HFF-Myc (cell line): ENCODE measurements at regions not wholly inside any gene's neighbourhood (a gene's known extent, or its start where the extent isn't known, plus 50 kb on each side); places are given as distances from the start of the nearest gene placed in this dataset.

Experiments
- DNase-seq: peaks from one replicate; pipeline ENCODE4 v3.0.0-alpha.2; 2011; ENCODE audit warnings: low read depth; ENCODE audit errors: extremely low read depth
- H3K4me3 ChIP-seq: replicated peaks from 2 replicates; pipeline ENCODE4 v1.5.1; 2011; ENCODE audit warnings: low read depth, mild to moderate bottlenecking, control low read depth, low read length
- TF ChIP-seq, protein P1 (sequence below): IDR thresholded peaks from 2 replicates; pipeline ENCODE4 v1.5.1; 2012; ENCODE audit warnings: mild to moderate bottlenecking, low read depth, low read length, control low read depth; ENCODE audit errors: missing control alignments

DNA sequence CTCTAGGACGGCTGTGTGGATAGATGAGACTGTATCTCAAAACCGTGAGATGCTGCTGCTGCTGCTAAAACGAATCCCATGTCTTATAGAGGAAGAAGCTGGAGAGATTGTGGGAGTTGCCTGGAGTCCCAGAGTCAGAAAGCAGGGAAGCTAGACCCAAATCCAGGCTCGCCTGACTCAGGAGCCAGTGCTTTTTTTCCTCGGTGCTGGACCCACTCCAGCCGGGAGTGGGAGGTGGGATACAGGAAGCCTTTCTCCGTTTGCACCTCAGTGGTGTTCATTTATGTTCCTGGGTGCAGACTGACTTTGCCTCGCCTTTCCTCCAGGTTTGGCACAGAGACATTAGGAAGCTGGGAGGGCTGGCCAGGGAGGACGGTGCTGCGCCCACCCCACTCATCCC, 150.9 kb upstream of the LINGO1 start:
- DNase-seq: no peak
- H3K4me3 ChIP-seq: no peak overlapping the region
- TF ChIP-seq, protein P1, sequence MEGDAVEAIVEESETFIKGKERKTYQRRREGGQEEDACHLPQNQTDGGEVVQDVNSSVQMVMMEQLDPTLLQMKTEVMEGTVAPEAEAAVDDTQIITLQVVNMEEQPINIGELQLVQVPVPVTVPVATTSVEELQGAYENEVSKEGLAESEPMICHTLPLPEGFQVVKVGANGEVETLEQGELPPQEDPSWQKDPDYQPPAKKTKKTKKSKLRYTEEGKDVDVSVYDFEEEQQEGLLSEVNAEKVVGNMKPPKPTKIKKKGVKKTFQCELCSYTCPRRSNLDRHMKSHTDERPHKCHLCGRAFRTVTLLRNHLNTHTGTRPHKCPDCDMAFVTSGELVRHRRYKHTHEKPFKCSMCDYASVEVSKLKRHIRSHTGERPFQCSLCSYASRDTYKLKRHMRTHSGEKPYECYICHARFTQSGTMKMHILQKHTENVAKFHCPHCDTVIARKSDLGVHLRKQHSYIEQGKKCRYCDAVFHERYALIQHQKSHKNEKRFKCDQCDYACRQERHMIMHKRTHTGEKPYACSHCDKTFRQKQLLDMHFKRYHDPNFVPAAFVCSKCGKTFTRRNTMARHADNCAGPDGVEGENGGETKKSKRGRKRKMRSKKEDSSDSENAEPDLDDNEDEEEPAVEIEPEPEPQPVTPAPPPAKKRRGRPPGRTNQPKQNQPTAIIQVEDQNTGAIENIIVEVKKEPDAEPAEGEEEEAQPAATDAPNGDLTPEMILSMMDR: no peak

DNA sequence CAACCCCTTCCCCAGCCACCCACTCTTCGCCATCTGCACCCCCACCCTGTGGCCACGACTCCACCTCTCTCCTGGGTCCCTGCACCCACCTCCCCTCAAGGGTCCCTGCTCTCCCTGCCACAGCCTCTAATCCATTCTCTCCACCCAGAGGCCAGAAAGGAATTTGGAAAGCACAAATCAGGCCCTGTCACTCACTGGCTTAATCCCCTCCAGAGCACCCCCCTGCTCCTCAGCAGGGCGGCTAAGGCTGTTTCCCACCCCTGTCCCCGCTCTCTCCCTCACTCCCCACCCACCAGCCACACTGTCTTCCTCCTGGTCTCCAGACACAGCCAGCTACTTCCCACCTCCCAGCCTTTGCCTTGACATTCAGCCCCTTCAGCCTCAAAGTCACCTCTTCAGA, 150.0 kb upstream of the LINGO1 start:
- no peak overlapping the region for H3K4me3 ChIP-seq
- no peak for DNase-seq
- TF ChIP-seq, protein P1: no peak

DNA sequence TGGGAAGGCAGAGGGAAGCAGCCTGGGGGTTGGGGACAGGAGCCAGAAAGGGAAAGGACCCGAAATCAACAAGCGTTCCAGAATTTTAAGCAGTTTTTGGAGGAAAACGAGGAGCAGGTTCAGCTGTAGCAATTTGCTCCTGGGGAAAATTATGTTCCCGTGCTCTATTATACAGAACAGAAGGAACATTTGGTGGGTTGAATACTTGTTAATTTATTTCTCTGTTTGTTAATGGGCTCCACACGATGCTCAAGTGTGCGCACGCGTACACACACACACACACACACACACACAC, 149.2 kb upstream of the LINGO1 start:
- no peak overlapping the region for H3K4me3 ChIP-seq
- DNase-seq: no peak
- TF ChIP-seq, protein P1: no peak

DNA sequence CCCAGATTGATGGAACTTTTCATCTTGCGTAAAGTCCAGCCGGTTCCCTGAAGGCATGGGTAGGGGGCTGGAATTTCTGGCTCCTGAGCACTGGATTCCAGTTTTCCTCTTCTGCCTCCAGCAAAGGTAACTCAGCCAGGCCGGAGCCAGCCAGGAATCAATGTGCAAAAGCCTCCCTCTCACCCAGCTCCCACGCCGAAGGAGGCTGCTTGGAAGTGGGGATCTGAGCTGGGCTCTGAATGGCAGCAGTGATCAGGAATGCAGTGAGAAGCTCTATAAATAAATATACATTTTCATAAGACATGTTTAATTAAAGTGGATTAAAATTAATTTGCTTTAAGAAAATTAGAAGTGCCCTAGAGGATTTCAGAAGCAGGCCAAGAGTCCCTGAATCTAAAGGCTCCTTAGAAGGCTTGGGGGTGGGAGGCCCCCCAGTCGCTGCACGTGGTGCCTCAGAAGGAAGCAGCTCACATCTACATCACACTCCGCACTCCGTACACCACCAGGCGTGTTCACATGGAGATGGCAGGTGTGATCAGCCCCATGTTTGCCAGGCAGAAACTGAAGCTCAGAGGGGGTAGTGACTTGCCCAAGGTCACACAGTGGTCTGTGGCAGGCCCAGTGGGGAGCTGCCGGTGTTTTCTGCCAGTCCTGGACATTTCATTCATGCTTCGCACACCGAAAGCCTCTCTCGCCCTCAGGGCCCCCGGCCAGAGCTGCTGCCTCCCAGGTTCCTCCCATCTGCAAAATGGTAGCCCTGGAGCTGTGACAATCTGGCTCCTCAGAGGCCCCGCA, 148.6 kb upstream of the LINGO1 start:
- H3K4me3 ChIP-seq: no peak overlapping the region
- TF ChIP-seq, protein P1: no peak
- DNase-seq: no peak

DNA sequence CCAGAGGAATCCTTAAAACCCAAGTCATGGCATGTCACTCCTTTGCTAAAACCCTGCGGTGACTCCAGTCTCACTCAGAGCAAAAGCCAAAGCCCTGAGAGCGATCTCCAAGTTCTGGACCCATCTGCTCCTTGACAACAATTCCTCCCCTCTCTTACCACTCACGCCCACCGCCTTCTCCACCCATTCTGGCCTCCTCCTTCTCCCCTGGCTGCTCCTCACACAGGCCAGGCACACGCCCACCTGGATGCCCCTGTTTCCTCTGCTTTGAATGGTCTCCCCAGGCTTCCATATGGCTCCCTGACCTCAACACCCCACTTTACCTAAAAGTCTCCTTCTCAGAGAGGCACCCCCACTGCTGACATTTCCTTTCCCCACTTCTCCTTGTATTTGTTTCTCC, 146.1 kb upstream of the LINGO1 start:
- H3K4me3 ChIP-seq: no peak overlapping the region
- DNase-seq: no peak
- TF ChIP-seq, protein P1: no peak

DNA sequence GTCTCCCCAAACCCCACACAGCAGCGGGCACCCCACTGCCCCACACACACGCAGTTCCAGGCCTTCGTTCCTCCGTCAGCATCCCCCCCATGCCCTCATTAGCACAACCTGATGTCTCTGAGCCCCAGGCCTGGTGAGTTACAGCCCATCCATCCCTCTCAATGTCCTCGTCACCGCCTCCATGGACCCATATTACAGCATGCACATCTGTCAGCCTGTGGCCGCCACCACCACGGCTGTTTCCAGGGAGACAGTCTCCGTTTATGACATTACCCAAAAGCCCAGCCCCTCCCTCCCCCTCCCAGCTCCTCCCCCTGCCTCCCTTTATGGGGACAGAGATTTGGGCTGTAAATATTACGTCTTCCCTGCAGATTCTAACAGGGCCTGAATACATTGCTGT, 143.1 kb upstream of the LINGO1 start:
- DNase-seq: no peak
- TF ChIP-seq, protein P1: no peak
- H3K4me3 ChIP-seq: no peak overlapping the region

DNA sequence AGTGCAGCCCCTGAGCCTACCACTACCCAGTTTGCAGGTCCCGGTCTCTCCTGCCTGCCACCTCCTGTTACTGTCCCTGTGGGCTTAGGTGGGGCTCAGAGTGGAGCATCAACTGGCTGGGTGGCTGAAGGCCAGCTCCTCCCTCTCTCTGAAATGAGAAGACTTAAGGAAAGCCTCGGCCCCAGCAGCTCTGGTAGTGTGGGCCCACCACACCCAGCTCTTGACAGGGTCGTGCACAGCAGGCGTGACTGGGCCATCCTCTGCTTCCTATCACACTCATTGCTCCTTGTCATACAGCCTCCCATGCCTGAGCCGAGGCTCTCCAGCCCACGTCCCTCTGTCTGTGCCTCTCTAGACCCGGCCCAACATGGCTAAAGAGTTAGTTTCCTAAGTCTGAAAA, 142.7 kb upstream of the LINGO1 start:
- no peak overlapping the region for H3K4me3 ChIP-seq
- TF ChIP-seq, protein P1: no peak
- DNase-seq: no peak
